Ectodermal cell (in vitro differentiated cells): ENCODE measurements at regions not wholly inside any gene's neighbourhood (a gene's known extent, or its start where the extent isn't known, plus 50 kb on each side); places are given as distances from the start of the nearest gene placed in this dataset.

ENCODE experiments used
- H3K27ac ChIP-seq: 2 replicates; pipeline ENCODE4 v1.7.0; 2013; ENCODE audit warnings: mild to moderate bottlenecking, low read depth, low read length; ENCODE audit not compliant: insufficient read depth, poor library complexity, severe bottlenecking
- H3K27me3 ChIP-seq: 2 replicates; pipeline ENCODE4 v1.7.0; 2013; ENCODE audit warnings: mild to moderate bottlenecking, low read length; ENCODE audit not compliant: insufficient read depth, control insufficient read depth, poor library complexity, severe bottlenecking
- H3K36me3 ChIP-seq: one replicate; pipeline ENCODE4 v1.7.0; 2013; ENCODE audit warnings: low read length; ENCODE audit not compliant: control insufficient read depth, insufficient read depth
- H3K4me1 ChIP-seq: one replicate; pipeline ENCODE4 v1.7.0; 2013; ENCODE audit warnings: low read length; ENCODE audit not compliant: control insufficient read depth, insufficient read depth
- H3K4me3 ChIP-seq: 2 replicates; pipeline ENCODE4 v1.7.0; 2013; ENCODE audit warnings: low read depth, low read length, control low read depth; ENCODE audit not compliant: insufficient read depth
- H3K9me3 ChIP-seq: 2 replicates; pipeline ENCODE4 v1.7.0; 2013; ENCODE audit warnings: mild to moderate bottlenecking, low read length, moderate library complexity; ENCODE audit not compliant: control insufficient read depth
- WGBS, 2 experiments: methylation state at CpG; one replicate each; pipeline ENCODE4 v1.1.7; 2013; ENCODE audit warnings: missing lambda C conversion rate in 2 of 2; 5-methylcytosine and 5-hydroxymethylcytosine counted together

- H3K4me3 ChIP-seq: no peak overlapping the region
- H3K27ac ChIP-seq: no peak overlapping the region
- no peaks in the 10 kb centered on the region for H3K27me3 ChIP-seq
Measured at GRCh38 chr13:30141775-30142485, 165.4 kb downstream of the KATNAL1 start.

GRCh38 chr13:30140973-30141372 lies 166.4 kb downstream of the KATNAL1 start:
- no peaks in the 10 kb centered on the region for H3K27me3 ChIP-seq
- no peaks in the 10 kb centered on the region for H3K9me3 ChIP-seq
- no peak overlapping the region for H3K4me3 ChIP-seq
- 95% methylated on average over 12 of the region's 12 CpGs for WGBS, 2 experiments
- no peaks in the 10 kb centered on the region for H3K36me3 ChIP-seq
- no peak overlapping the region for H3K27ac ChIP-seq
- H3K4me1 ChIP-seq: no peaks in the 10 kb centered on the region

More at GRCh38 chr13:30141775-30142485, 165.4 kb downstream of the KATNAL1 start:
- Histone ChIP-seq H3K9me3 (no peaks in the 10 kb centered on the region), H3K36me3 (no peaks in the 10 kb centered on the region), H3K4me1 (no peaks in the 10 kb centered on the region)
- 93 to 95% methylated on average over 6 of the region's 6 CpGs for WGBS, 2 experiments

- H3K9me3 ChIP-seq: no peaks in the 10 kb centered on the region
- no peak overlapping the region for H3K27ac ChIP-seq
- no peaks in the 10 kb centered on the region for H3K27me3 ChIP-seq
- H3K4me3 ChIP-seq: no peak overlapping the region
- 82 to 84% methylated on average over 8 of the region's 8 CpGs for WGBS, 2 experiments
- H3K4me1 ChIP-seq: no peaks in the 10 kb centered on the region
- H3K36me3 ChIP-seq: no peaks in the 10 kb centered on the region
Measured at GRCh38 chr13:30138511-30138910, 168.8 kb downstream of the KATNAL1 start.

DNA sequence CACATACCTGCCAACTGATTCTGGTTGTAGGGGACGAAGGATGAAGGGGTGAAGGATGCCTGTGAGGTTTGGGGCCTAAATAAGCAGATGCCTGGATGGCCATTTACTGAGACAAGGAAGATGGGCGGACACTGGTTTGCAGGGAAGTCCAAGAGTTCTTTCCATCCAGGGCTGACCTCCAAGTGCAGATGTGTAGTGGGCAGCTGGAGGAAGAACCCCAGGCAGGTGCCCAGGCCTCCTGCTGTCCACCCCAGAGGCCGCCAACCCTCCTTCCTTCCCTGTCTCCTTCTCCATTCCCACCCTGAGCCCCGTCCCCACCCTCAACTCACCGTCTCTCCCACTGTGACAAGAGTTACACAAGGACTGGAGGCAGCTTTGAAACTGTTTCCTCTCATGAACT lies 171.5 kb downstream of the KATNAL1 start:
- Histone ChIP-seq H3K27ac (no peak overlapping the region), H3K9me3 (no peaks in the 10 kb centered on the region), H3K36me3 (no peaks in the 10 kb centered on the region), H3K27me3 (no peaks in the 10 kb centered on the region), H3K4me1 (no peaks in the 10 kb centered on the region), H3K4me3 (no peak overlapping the region)
- 92% methylated on average over 5 of the region's 5 CpGs for WGBS, 2 experiments

GRCh38 chr13:30135351-30135750 lies 172.0 kb downstream of the KATNAL1 start:
- no peaks in the 10 kb centered on the region for H3K9me3 ChIP-seq
- H3K27me3 ChIP-seq: no peaks in the 10 kb centered on the region
- no peaks in the 10 kb centered on the region for H3K36me3 ChIP-seq
- H3K4me1 ChIP-seq: no peaks in the 10 kb centered on the region
- H3K4me3 ChIP-seq: no peak overlapping the region
- no peak overlapping the region for H3K27ac ChIP-seq
- 91 to 94% methylated on average over 7 of the region's 7 CpGs for WGBS, 2 experiments

- H3K27ac ChIP-seq: no peak overlapping the region
- no peaks in the 10 kb centered on the region for H3K9me3 ChIP-seq
- no peaks in the 10 kb centered on the region for H3K4me1 ChIP-seq
- 85 to 91% methylated on average over 2 of the region's 2 CpGs for WGBS, 2 experiments
- H3K27me3 ChIP-seq: no peaks in the 10 kb centered on the region
- H3K4me3 ChIP-seq: no peak overlapping the region
- no peaks in the 10 kb centered on the region for H3K36me3 ChIP-seq
Measured at GRCh38 chr13:30134578-30134977, 172.8 kb downstream of the KATNAL1 start.

- no peak overlapping the region for H3K27ac ChIP-seq
- no peak overlapping the region for H3K4me3 ChIP-seq
- 82% methylated on average over 7 of the region's 7 CpGs for WGBS, 2 experiments
- no peaks in the 10 kb centered on the region for H3K27me3 ChIP-seq
- H3K9me3 ChIP-seq: no peaks in the 10 kb centered on the region
- H3K4me1 ChIP-seq: no peaks in the 10 kb centered on the region
- no peaks in the 10 kb centered on the region for H3K36me3 ChIP-seq
Measured at GRCh38 chr13:30133996-30134395, 173.4 kb downstream of the KATNAL1 start.

GRCh38 chr13:30133554-30133912 lies 173.8 kb downstream of the KATNAL1 start:
- H3K4me3 ChIP-seq: no peak overlapping the region
- no peaks in the 10 kb centered on the region for H3K4me1 ChIP-seq
- WGBS, 2 experiments: 91 to 94% methylated on average over 13 of the region's 13 CpGs
- H3K27me3 ChIP-seq: no peaks in the 10 kb centered on the region
- no peak overlapping the region for H3K27ac ChIP-seq
- no peaks in the 10 kb centered on the region for H3K9me3 ChIP-seq
- no peaks in the 10 kb centered on the region for H3K36me3 ChIP-seq

DNA sequence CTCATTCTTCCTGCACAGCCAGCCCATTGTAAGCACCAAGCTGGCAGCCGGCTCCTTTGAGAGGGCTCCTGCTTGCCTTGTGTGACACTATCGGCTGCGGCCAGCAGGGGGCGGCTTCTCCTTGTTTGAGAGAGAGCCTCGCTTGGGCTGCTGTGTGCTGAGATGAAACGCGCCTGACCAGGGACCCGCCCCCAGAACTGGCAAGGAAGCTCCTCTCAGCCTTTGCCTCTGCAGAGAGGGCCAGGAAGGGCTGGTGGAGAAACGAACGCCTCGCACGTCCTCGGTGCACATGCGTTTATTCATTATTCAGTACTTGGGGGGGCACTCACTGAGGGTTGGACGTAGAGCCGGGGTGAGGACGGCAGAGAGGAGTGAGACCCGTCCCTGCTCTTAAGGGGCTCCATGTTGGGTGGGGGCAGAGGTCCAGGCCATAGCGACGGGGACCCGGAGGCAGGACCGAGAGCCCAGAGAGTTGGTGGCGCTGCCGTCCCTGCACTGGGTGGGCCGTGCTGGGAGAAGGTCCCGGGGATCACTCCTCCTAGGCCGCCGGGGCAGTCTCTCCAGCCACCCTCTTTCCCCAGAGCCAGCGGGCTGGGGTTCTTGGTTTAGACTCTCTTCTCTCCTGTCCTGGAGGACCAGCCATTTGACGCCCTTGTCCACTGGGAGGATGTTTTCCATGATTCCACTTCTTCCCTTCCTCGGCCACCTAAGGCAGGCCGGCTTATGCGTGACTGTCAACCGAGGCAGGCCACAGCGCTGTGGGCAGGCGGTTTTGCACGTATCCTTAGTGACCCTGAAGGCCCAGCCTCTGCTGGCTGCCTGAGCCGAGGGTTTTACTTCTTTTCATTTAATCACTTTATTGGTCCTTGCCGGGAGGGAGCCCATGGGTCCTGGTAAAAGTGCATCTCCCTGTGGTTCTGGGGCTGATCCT lies 174.5 kb downstream of the KATNAL1 start:
- no peaks in the 10 kb centered on the region for H3K27me3 ChIP-seq
- no peaks in the 10 kb centered on the region for H3K9me3 ChIP-seq
- H3K36me3 ChIP-seq: no peaks in the 10 kb centered on the region
- no peaks in the 10 kb centered on the region for H3K4me1 ChIP-seq
- H3K4me3 ChIP-seq: no peak overlapping the region
- no peak overlapping the region for H3K27ac ChIP-seq
- 58 to 59% methylated on average over 39 of the region's 39 CpGs for WGBS, 2 experiments

DNA sequence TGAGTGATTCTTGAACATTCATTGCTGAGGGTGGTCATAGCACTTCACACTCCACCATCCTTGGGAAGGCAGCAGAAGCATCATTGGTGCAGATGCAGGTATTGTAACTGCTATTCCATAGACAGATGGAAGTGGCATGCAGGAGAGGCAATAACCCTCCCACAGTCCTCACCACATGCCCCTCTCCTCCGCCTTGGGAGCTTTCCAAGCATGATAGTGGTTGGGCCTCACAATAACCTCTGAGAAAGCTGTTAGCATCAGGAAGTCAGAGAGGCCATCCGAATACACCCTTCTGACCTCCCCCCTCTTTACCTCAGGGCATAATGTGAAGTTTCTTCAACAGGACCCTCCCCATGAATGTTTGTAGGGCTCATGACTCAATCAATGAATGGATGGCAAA lies 177.9 kb downstream of the KATNAL1 start:
- WGBS, 2 experiments: 89 to 96% methylated on average over 2 of the region's 2 CpGs
- H3K9me3 ChIP-seq: no peaks in the 10 kb centered on the region
- H3K4me1 ChIP-seq: no peaks in the 10 kb centered on the region
- H3K27ac ChIP-seq: no peak overlapping the region
- no peaks in the 10 kb centered on the region for H3K36me3 ChIP-seq
- no peaks in the 10 kb centered on the region for H3K27me3 ChIP-seq
- no peak overlapping the region for H3K4me3 ChIP-seq
